BE2C (cell line): ENCODE measurements at regions not wholly inside any gene's neighbourhood (a gene's known extent, or its start where the extent isn't known, plus 50 kb on each side); places are given as distances from the start of the nearest gene placed in this dataset.

ENCODE experiments used
- DNase-seq: peaks from one replicate; pipeline ENCODE4 v3.0.0-alpha.2; 2020
- H3K27me3 ChIP-seq: fragments of 250-450 bp; sonication (Bioruptor Pico); 2 replicates; pipeline ENCODE4 v1.5.1; 2020; ENCODE audit warnings: mild to moderate bottlenecking
- H3K36me3 ChIP-seq: fragments of 250-450 bp; sonication (Bioruptor Pico); 2 replicates; pipeline ENCODE4 v1.5.1; 2020; ENCODE audit warnings: mild to moderate bottlenecking
- H3K4me1 ChIP-seq: fragments of 250-450 bp; sonication (Bioruptor Pico); 2 replicates; pipeline ENCODE4 v1.5.1; 2020
- H3K4me3 ChIP-seq: 2 replicates; pipeline ENCODE4 v1.5.1; 2011; ENCODE audit warnings: low read depth, low read length
- H3K9me3 ChIP-seq: fragments of 250-450 bp; sonication (Bioruptor Pico); 2 replicates; pipeline ENCODE4 v1.5.1; 2020
- CTCF ChIP-seq: IDR thresholded peaks from 2 replicates; pipeline ENCODE4 v1.5.1; 2012; ENCODE audit warnings: mild to moderate bottlenecking, low read depth, low read length

GRCh38 chr22:25358421-25359170 lies 139.2 kb downstream of the CRYBB2 start:
- TF ChIP-seq CTCF: no peak
- Histone ChIP-seq H3K4me3 (no peak overlapping the region), H3K9me3 (no peaks in the 10 kb centered on the region), H3K36me3 (peaks cover 66% of the 10 kb centered on the region), H3K27me3 (no peaks in the 10 kb centered on the region), H3K4me1 (no peaks in the 10 kb centered on the region)
- no peak for DNase-seq

GRCh38 chr22:25359601-25360261 lies 140.3 kb downstream of the CRYBB2 start:
- H3K4me3 ChIP-seq: no peak overlapping the region
- DNase-seq: no peak
- no peaks in the 10 kb centered on the region for H3K4me1 ChIP-seq
- no peaks in the 10 kb centered on the region for H3K27me3 ChIP-seq
- H3K36me3 ChIP-seq: peaks cover 55% of the 10 kb centered on the region
- H3K9me3 ChIP-seq: no peaks in the 10 kb centered on the region
- no peak for TF ChIP-seq CTCF

- H3K27me3 ChIP-seq: no peaks in the 10 kb centered on the region
- H3K36me3 ChIP-seq: peaks cover 55% of the 10 kb centered on the region
- DNase-seq: no peak
- TF ChIP-seq CTCF: no peak
- H3K9me3 ChIP-seq: no peaks in the 10 kb centered on the region
- no peak overlapping the region for H3K4me3 ChIP-seq
- H3K4me1 ChIP-seq: peaks cover 2% of the 10 kb centered on the region; the same call in 1 of the 2 replicates
Measured at GRCh38 chr22:25360411-25360810, 141.0 kb downstream of the CRYBB2 start.

GRCh38 chr22:25360891-25361645 lies 141.6 kb downstream of the CRYBB2 start:
- no peak overlapping the region for H3K4me3 ChIP-seq
- peaks cover 9% of the 10 kb centered on the region for H3K4me1 ChIP-seq
- H3K27me3 ChIP-seq: no peaks in the 10 kb centered on the region
- no peak for DNase-seq
- H3K9me3 ChIP-seq: no peaks in the 10 kb centered on the region
- H3K36me3 ChIP-seq: peaks cover 59% of the 10 kb centered on the region
- no peak for TF ChIP-seq CTCF

GRCh38 chr22:25361899-25362214 lies 142.4 kb downstream of the CRYBB2 start:
- no peak for DNase-seq
- Histone ChIP-seq H3K36me3 (peaks cover 55% of the 10 kb centered on the region), H3K27me3 (no peaks in the 10 kb centered on the region), H3K9me3 (no peaks in the 10 kb centered on the region), H3K4me3 (no peak overlapping the region), H3K4me1 (peaks cover 9% of the 10 kb centered on the region)
- TF ChIP-seq CTCF: no peak
